ENCODE measurements at regions not wholly inside any gene's neighbourhood (a gene's known extent, or its start where the extent isn't known, plus 50 kb on each side); places are given as distances from the start of the nearest gene placed in this dataset.

DNA sequence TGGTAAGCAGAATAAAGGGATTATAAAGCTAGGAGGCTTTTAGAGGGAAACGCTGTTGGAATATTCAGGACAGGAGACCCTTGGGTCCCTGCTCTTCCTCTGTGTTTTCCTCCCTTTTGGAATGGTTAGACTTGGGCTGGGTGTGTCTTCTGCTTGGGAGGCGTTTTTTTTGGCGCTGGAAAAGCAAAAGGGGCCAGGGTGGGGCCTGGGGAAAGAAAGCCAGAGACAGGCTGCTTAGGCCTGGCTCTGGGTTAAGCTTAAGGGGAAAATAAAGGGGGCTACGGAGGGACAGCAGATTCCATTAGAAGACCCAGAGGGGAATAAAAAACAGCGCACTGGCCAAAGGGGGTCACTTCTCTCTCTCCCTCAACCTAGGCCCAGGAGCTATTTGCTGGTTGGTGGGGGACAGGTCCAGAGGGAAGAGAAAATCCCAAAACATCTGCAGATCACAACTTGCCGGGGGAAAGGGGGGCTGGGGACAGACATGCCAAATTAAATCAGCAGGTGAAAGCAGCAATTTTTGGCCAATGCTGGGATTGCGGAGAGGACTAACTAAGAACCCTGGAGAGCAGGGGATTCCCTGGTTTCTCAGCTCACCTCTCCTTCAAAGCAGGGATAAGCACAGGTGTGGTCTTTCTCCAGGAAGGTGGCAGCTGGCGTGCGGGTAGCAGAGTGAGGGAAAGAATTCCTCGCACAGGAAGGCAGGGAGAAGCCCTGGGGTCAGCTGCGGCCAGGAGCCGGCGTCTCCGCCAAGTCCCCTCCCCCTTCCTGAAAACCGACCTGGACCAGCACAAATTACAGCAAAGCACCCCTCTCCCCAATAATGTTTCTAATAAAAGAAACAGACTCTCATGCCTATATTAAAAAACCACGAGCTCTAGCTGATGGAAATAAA, 82.2 kb upstream of the AK4 start:
- ChIA-PET POLR2A (interaction anchor here (0.7 kb wide), 1 partner anchor 99 kb away, joined by 3 read pairs; the partner anchor contains the start of gene JAK1), CTCF (interaction anchor here (1.3 to 3.5 kb wide), 4 partner anchors 10 to 622 kb away, joined by 3 to 25 read pairs (median 15); no protein-coding TSS in a partner anchor)
- Histone ChIP-seq H3K79me2 (ENCODE audit: control insufficient read depth, insufficient read depth, low read length) (no peaks in the 10 kb centered on the region), H3K4me2 (ENCODE audit: insufficient read depth, low read length) (peak overlapping the region; percentile 75), H3K4me3 (replicated peaks in 1 of 3; ENCODE audit: insufficient read depth in 1 of 3, low read depth in 1 of 3, low read length in 3 of 3) (peak overlapping the region; percentile 73 to 95 (median 88)), H3K9me1 (replicated peaks; ENCODE audit: control insufficient read depth, extremely low read depth, insufficient read depth, low read length) (no peaks in the 10 kb centered on the region), H2AFZ (ENCODE audit: low read depth, low read length) (peak overlapping the region; percentile 92), H3K9ac (replicated peaks; ENCODE audit: extremely low read depth, insufficient read depth, low read length) (peak overlapping the region; percentile 88), H3K36me3 (ENCODE audit: control insufficient read depth in 2 of 2, extremely low read depth in 1 of 2, insufficient read depth in 2 of 2, low read length in 2 of 2) (no peaks in the 10 kb centered on the region), H3K9me3 (replicated peaks; ENCODE audit: control insufficient read depth, insufficient read depth, low read length) (no peaks in the 10 kb centered on the region), H4K20me1 (replicated peaks; ENCODE audit: control insufficient read depth, extremely low read depth, insufficient read depth, low read length) (no peaks in the 10 kb centered on the region), H3K27me3 (ENCODE audit: control insufficient read depth in 2 of 2, insufficient read depth in 2 of 2, low read length in 2 of 2) (no peaks in the 10 kb centered on the region), H3K27ac (ENCODE audit: insufficient read depth, low read depth, low read length) (peak overlapping the region; percentile 82), H3K4me1 (ENCODE audit: control insufficient read depth, extremely low read depth, insufficient read depth, low read length) (peaks cover 14% of the 10 kb centered on the region)
- TF ChIP-seq EZH2 (IDR thresholded peaks at IDR 0.05; ENCODE audit: borderline replicate concordance, low read depth, low read length, severe bottlenecking) (no peak), MYC (IDR thresholded peaks at IDR 0.05; ENCODE audit: low read depth, low read length) (no peak), JUN (IDR thresholded peaks at IDR 0.05; ENCODE audit: borderline replicate concordance, insufficient read depth, insufficient read length, low read depth) (no peak), FOS (IDR thresholded peaks at IDR 0.05; ENCODE audit: borderline replicate concordance, insufficient read depth, low read length) (no peak), POLR2AphosphoS5 (IDR thresholded peaks at IDR 0.05; ENCODE audit: insufficient read depth, low read depth, low read length) (no peak), GATA2 (IDR thresholded peaks at IDR 0.05; ENCODE audit: insufficient read depth, insufficient read length, low read depth, low read length) (no peak), POLR2A (IDR thresholded peaks at IDR 0.05; ENCODE audit: low read depth, low read length) (no peak)
- TF ChIP-seq, protein P1, sequence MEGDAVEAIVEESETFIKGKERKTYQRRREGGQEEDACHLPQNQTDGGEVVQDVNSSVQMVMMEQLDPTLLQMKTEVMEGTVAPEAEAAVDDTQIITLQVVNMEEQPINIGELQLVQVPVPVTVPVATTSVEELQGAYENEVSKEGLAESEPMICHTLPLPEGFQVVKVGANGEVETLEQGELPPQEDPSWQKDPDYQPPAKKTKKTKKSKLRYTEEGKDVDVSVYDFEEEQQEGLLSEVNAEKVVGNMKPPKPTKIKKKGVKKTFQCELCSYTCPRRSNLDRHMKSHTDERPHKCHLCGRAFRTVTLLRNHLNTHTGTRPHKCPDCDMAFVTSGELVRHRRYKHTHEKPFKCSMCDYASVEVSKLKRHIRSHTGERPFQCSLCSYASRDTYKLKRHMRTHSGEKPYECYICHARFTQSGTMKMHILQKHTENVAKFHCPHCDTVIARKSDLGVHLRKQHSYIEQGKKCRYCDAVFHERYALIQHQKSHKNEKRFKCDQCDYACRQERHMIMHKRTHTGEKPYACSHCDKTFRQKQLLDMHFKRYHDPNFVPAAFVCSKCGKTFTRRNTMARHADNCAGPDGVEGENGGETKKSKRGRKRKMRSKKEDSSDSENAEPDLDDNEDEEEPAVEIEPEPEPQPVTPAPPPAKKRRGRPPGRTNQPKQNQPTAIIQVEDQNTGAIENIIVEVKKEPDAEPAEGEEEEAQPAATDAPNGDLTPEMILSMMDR (IDR thresholded peaks at IDR 0.05; ENCODE audit: extremely low read depth in 1 of 2, insufficient read depth in 1 of 2, low read depth in 1 of 2, low read length in 2 of 2): no peak
- TF ChIP-seq, protein P2, sequence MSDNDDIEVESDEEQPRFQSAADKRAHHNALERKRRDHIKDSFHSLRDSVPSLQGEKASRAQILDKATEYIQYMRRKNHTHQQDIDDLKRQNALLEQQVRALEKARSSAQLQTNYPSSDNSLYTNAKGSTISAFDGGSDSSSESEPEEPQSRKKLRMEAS (IDR thresholded peaks at IDR 0.05; ENCODE audit: insufficient read depth, insufficient read length): no peak
- intact Hi-C loops (cut with micrococcal nuclease): loop anchor here (1.0 to 10.0 kb wide), 9 partner anchors 63 to 1379 kb away; partner anchors contain the start of genes AK4, JAK1, LEPR and LEPROT
- DNase-seq (ENCODE audit: low read depth, low spot score) (peak; percentile 36), FAIRE-seq (no peak)
- TSS peak; percentile 35 for BruUV-seq (replicated peaks)
- dilution Hi-C loops (cut with MboI; ENCODE audit: extremely low pct_ligation_motif_present, low sequenced_read_pairs): no loop called here
